ENCODE measurements at regions not wholly inside any gene's neighbourhood (a gene's known extent, or its start where the extent isn't known, plus 50 kb on each side); places are given as distances from the start of the nearest gene placed in this dataset.

DNA sequence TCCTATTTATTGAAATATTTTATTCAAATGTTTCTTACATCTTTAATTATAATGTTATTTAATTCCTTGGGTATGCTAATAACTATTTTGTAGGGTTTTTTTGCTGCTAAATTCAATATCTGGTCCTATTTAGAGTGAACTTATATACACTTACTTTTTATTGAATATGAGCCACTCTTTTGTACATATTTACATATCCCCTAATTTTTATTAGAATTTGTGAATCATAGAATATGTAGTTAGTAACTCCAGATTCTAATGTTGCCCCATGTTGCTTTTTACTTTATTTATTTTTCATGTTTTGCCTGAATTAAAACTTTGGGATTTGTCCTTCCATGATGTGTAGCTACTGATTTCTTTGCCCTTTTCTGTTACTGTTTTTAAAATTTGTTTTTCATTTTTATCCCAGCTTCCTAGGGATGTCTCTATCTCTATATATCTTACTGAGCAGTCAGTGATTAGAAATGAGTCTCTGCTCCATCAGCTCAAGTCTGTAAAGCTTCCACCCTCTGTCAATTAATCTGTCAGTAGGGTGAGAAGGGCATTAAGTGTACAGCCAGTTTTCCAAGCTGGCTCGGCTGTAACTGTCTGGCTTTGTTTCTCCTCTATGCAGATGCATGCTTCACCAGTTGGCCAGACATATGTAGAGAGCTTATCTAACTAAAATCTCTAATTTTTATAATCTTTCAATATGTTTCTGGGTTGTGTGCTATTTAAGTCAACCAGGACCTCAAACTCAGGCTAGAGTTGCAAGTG lies 256.9 kb downstream of the CDH19 start:
- H2BK15ac ChIP-seq (ENCODE audit: low read length) = no peak overlapping the region
- ChIA-PET CTCF (ENCODE audit: partially characterized antibody) (interaction anchor here (0.8 to 1.4 kb wide), 2 partner anchors 10 to 19 kb away, joined by 3 to 4 read pairs; no protein-coding TSS in a partner anchor), POLR2A (ENCODE audit: partially characterized antibody) (no interaction called here)
- no peak overlapping the region for H3K4ac ChIP-seq (replicated peaks; ENCODE audit: insufficient read length, low read depth, low read length)
- no peak overlapping the region for H3K4me3 ChIP-seq (ENCODE audit: extremely low read depth in 1 of 4, insufficient read depth in 2 of 4, low read depth in 3 of 4, low read length in 4 of 4)
- no peak overlapping the region for H2BK120ac ChIP-seq (replicated peaks; ENCODE audit: low read depth, low read length)
- no peak overlapping the region for H3K14ac ChIP-seq (ENCODE audit: insufficient read length)
- peaks cover 0 to 1% (median 0%) of the 10 kb centered on the region in 4 experiments; a peak in 1 of 7 replicates for H3K27me3 ChIP-seq (replicated peaks in 1 of 4; ENCODE audit: control insufficient read depth in 3 of 4, extremely low read depth in 1 of 4, insufficient read depth in 3 of 4, low read length in 3 of 4)
- no peak overlapping the region for H4K5ac ChIP-seq (ENCODE audit: insufficient read length, low read depth, low read length)
- no peak overlapping the region for H3K56ac ChIP-seq (replicated peaks; ENCODE audit: insufficient read length, low read depth, low read length)
- H3K79me1 ChIP-seq (ENCODE audit: low read depth, low read length) = no peaks in the 10 kb centered on the region
- no peaks in the 10 kb centered on the region for H3K9me3 ChIP-seq (ENCODE audit: insufficient read depth in 2 of 2, low read depth in 1 of 2, low read length in 1 of 2)
- no peaks in the 10 kb centered on the region for H3K23me2 ChIP-seq (ENCODE audit: low read depth, low read length)
- 95% methylated on average over 1 of the region's 1 CpG; no CpG with 5 or more reads in 1 of the 2 experiments for WGBS, 2 experiments (ENCODE audit: extremely low coverage in 1 of 2, insufficient coverage in 1 of 2, insufficient read length in 1 of 2, insufficient replicate concordance in 2 of 2, low coverage in 1 of 2, low lambda C conversion rate in 2 of 2, missing lambda C conversion rate in 1 of 2)
- H3K4me1 ChIP-seq (replicated peaks in 1 of 4; ENCODE audit: control insufficient read depth in 3 of 4, insufficient read depth in 4 of 4, low read length in 3 of 4) = no peaks in the 10 kb centered on the region
- no peak overlapping the region for H4K8ac ChIP-seq (ENCODE audit: extremely low read depth, insufficient read depth, low read length)
- no peak overlapping the region for H3K27ac ChIP-seq (ENCODE audit: low read depth, low read length)
- H3K18ac ChIP-seq (ENCODE audit: extremely low read depth, low read length) = no peak overlapping the region
- no peak overlapping the region for H2AK5ac ChIP-seq (ENCODE audit: low read depth, low read length)
- H2BK5ac ChIP-seq (ENCODE audit: low read depth, low read length) = no peak overlapping the region
- no peak overlapping the region for H3K9ac ChIP-seq (replicated peaks in 1 of 4; ENCODE audit: extremely low read depth in 1 of 4, low read depth in 3 of 4, low read length in 3 of 4)
- FAIRE-seq = no peak
- no peaks in the 10 kb centered on the region for H3K36me3 ChIP-seq (ENCODE audit: control insufficient read depth in 2 of 4, insufficient read depth in 4 of 4, low read length in 3 of 4)
- H3K79me2 ChIP-seq (ENCODE audit: control insufficient read depth in 1 of 2, insufficient read depth in 2 of 2, low read length in 2 of 2) = no peaks in the 10 kb centered on the region
- H2BK20ac ChIP-seq (ENCODE audit: low read length) = no peak overlapping the region
- no peak for DNase-seq (ENCODE audit: low read depth in 1 of 2, low spot score in 2 of 2)
- no peak overlapping the region for H3K4me2 ChIP-seq (ENCODE audit: insufficient read depth in 1 of 2, low read depth in 2 of 2, low read length in 2 of 2)
- no peak overlapping the region for H3K23ac ChIP-seq (ENCODE audit: insufficient read length)
- H2BK12ac ChIP-seq (ENCODE audit: low read depth, low read length) = no peak overlapping the region
- no peak overlapping the region for H4K91ac ChIP-seq (replicated peaks; ENCODE audit: insufficient read length, low read length)
- no peaks in the 10 kb centered on the region for H4K20me1 ChIP-seq (replicated peaks in 1 of 2; ENCODE audit: control insufficient read depth in 1 of 2, insufficient read depth in 2 of 2, low read length in 2 of 2)
- no peak overlapping the region for H2AFZ ChIP-seq (ENCODE audit: low read length)
- no peak for TF ChIP-seq EZH2 (IDR thresholded peaks at IDR 0.05; ENCODE audit: low read depth, low read length, severe bottlenecking)
- no peak for TF ChIP-seq CHD1 (IDR thresholded peaks at IDR 0.05; ENCODE audit: low read depth, low read length)
- no peak for TF ChIP-seq NRF1 (IDR thresholded peaks at IDR 0.05; ENCODE audit: low read depth, low read length)
- TF ChIP-seq RFX5 (IDR thresholded peaks at IDR 0.05; ENCODE audit: borderline replicate concordance, low read depth, low read length) = no peak
- no peak for TF ChIP-seq CBX8 (IDR thresholded peaks at IDR 0.05; ENCODE audit: borderline replicate concordance, low read depth, low read length)
- no peak for TF ChIP-seq KDM1A (IDR thresholded peaks at IDR 0.05; ENCODE audit: borderline replicate concordance, low read length)
- no peak for TF ChIP-seq CTBP2 (IDR thresholded peaks at IDR 0.05; ENCODE audit: borderline replicate concordance, insufficient read depth, insufficient read length, low read length)
- no peak for TF ChIP-seq GTF2F1 (IDR thresholded peaks at IDR 0.05; ENCODE audit: borderline replicate concordance, low read depth, low read length)
- TF ChIP-seq, protein P1, sequence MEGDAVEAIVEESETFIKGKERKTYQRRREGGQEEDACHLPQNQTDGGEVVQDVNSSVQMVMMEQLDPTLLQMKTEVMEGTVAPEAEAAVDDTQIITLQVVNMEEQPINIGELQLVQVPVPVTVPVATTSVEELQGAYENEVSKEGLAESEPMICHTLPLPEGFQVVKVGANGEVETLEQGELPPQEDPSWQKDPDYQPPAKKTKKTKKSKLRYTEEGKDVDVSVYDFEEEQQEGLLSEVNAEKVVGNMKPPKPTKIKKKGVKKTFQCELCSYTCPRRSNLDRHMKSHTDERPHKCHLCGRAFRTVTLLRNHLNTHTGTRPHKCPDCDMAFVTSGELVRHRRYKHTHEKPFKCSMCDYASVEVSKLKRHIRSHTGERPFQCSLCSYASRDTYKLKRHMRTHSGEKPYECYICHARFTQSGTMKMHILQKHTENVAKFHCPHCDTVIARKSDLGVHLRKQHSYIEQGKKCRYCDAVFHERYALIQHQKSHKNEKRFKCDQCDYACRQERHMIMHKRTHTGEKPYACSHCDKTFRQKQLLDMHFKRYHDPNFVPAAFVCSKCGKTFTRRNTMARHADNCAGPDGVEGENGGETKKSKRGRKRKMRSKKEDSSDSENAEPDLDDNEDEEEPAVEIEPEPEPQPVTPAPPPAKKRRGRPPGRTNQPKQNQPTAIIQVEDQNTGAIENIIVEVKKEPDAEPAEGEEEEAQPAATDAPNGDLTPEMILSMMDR (IDR thresholded peaks at IDR 0.05; ENCODE audit: control extremely low read depth in 1 of 3, insufficient read depth in 1 of 3, low read depth in 1 of 3, low read length in 3 of 3) = no peak
- TF ChIP-seq SUZ12 (IDR thresholded peaks at IDR 0.05; ENCODE audit: low read length) = no peak
